ENCODE measurements at regions not wholly inside any gene's neighbourhood (a gene's known extent, or its start where the extent isn't known, plus 50 kb on each side); places are given as distances from the start of the nearest gene placed in this dataset.

GRCh38 chr6:119655124-119655523 is 305.6 kb upstream of the MAN1A1 start:
- DNase-seq (ENCODE audit: low spot score in 2 of 2): no peak
- intact Hi-C loops (cut with DNase I; ENCODE audit: low total_unique reads): no loop called here
- TF ChIP-seq POLR2A (IDR thresholded peaks at IDR 0.05): no peak
- no peak for TF ChIP-seq CTCF (IDR thresholded peaks at IDR 0.05)
- 100% methylated on average over 1 of the region's 1 CpG for WGBS, 2 donors
- H3K4me3 ChIP-seq (ENCODE audit: low read depth, poor library complexity, severe bottlenecking): no peak overlapping the region

DNA sequence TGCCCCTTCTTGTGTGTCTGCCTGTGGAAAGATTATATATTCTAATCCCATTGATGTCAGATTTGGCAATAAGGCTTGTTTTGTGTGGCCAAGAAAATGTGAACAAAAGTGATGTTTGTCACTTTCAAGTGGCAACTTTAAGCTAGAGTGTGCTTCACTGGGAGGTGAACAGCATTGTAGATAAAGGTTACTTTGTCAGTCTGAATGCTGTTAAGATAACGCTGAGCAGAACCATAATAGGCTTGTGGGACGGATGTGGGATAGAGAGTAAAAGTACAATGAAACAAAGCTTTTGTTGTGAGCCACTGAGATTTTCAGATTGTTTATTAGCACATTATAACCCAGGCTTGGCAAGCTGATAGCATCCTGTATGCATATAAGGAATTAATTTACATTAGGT is 303.8 kb upstream of the MAN1A1 start:
- 73 to 79% methylated on average over 2 of the region's 2 CpGs for WGBS, 2 donors
- H3K4me3 ChIP-seq (ENCODE audit: low read depth, poor library complexity, severe bottlenecking): no peak overlapping the region
- intact Hi-C loops (cut with DNase I; ENCODE audit: low total_unique reads): no loop called here
- no peak for DNase-seq (ENCODE audit: low spot score in 2 of 2)
- no peak for TF ChIP-seq POLR2A (IDR thresholded peaks at IDR 0.05)
- TF ChIP-seq CTCF (IDR thresholded peaks at IDR 0.05): no peak

DNA sequence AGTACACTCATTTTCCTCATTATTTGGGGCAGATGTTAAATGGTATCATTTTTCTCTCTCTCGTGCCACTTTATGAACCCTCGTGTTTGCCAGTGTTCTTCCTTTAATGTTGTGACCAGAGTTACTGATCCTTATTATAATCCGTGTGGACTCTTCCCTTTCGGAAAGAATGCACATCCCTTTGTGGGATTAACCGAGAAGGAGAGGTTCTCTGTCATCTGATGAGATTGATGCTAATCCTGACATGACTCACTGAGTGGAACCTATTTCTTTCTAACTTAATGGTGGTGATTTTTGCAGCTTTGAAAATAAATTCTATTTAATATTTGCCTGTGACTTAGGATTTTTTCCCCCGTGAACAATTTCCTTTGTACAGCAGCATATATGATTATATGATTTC is 300.0 kb upstream of the MAN1A1 start:
- no peak for DNase-seq (ENCODE audit: low spot score in 2 of 2)
- 77 to 85% methylated on average over 6 of the region's 6 CpGs for WGBS, 2 donors
- no peak for TF ChIP-seq CTCF (IDR thresholded peaks at IDR 0.05)
- TF ChIP-seq POLR2A (IDR thresholded peaks at IDR 0.05): no peak
- intact Hi-C loops (cut with DNase I; ENCODE audit: low total_unique reads): no loop called here
- no peak overlapping the region for H3K4me3 ChIP-seq (ENCODE audit: low read depth, poor library complexity, severe bottlenecking)

DNA sequence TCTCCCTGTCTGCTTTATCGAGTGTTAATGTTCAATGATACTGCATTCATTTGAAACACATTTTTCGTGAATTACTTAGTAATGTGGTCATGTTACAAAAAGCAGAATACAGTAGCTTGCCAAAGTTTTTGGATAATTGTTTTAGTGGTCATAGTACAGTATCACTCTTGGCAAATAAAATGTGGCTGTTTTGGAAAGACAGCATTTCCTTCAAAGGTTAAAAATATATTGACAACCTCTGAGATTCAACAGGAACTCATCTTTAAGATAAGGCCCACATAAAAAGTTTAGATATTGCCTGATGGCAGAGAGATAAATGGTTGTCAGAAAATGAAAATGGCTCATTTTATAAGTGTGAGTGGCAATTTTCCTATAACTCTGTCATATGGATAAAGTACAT is 297.7 kb upstream of the MAN1A1 start:
- 49% methylated on average over 2 of the region's 2 CpGs for WGBS, 2 donors
- no peak for TF ChIP-seq CTCF (IDR thresholded peaks at IDR 0.05)
- TF ChIP-seq POLR2A (IDR thresholded peaks at IDR 0.05): no peak
- no peak overlapping the region for H3K4me3 ChIP-seq (ENCODE audit: low read depth, poor library complexity, severe bottlenecking)
- intact Hi-C loops (cut with DNase I; ENCODE audit: low total_unique reads): no loop called here
- DNase-seq (ENCODE audit: low spot score in 2 of 2): no peak

DNA sequence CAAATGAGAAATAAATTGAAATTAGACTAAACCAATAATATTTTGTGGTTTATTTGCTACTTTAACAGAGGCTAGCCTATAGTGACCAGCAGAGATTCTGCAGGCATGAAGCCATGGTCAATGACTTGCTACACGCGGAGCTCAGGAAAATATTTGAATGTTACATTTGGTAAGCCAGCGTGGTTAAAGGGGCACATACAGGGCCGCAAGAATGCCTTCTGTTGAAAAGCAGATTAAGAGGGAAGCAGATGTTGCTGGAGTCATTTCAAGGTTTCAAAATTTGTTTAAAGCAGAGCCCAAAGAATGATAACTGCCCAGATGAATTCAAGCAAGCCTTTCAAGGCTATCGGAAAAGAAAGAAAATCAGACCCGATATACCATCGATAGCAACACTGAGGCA is 294.3 kb upstream of the MAN1A1 start:
- WGBS, 2 donors: 75 to 85% methylated on average over 7 of the region's 7 CpGs
- DNase-seq (ENCODE audit: low spot score in 2 of 2): no peak
- no peak for TF ChIP-seq CTCF (IDR thresholded peaks at IDR 0.05)
- H3K4me3 ChIP-seq (ENCODE audit: low read depth, poor library complexity, severe bottlenecking): no peak overlapping the region
- intact Hi-C loops (cut with DNase I; ENCODE audit: low total_unique reads): no loop called here

- intact Hi-C loops (cut with DNase I; ENCODE audit: low total_unique reads): no loop called here
- WGBS, 2 donors: 63 to 76% methylated on average over 3 of the region's 3 CpGs
- TF ChIP-seq POLR2A (IDR thresholded peaks at IDR 0.05): no peak
- TF ChIP-seq CTCF (IDR thresholded peaks at IDR 0.05): no peak
- DNase-seq (ENCODE audit: low spot score in 2 of 2): no peak
- H3K4me3 ChIP-seq (ENCODE audit: low read depth, poor library complexity, severe bottlenecking): no peak overlapping the region
Measured at GRCh38 chr6:119637768-119638167, 288.2 kb upstream of the MAN1A1 start.

All from lower leg skin (tissue), 4 donors.